ENCODE measurements at regions not wholly inside any gene's neighbourhood (a gene's known extent, or its start where the extent isn't known, plus 50 kb on each side); places are given as distances from the start of the nearest gene placed in this dataset.

DNA sequence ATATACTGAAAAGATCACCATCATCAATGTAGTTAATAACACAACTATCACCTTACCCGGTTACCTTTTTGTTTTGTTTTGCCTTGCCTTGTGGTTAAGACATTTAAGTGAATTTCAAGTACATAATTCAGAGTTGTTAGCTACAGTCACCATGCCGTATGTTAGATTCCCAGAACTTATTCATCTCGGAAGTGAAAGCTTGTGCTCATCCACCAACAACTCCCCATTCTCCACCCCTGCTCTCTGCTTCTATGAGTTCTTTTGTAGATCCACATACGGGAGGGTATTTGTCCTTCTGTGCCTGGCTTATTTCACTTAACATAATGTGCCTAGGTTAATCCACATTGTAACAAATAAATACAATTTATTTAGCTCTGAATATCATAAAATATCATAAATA lies 182.8 kb upstream of the ADARB2 start:
- DNase-seq, result no peak

DNA sequence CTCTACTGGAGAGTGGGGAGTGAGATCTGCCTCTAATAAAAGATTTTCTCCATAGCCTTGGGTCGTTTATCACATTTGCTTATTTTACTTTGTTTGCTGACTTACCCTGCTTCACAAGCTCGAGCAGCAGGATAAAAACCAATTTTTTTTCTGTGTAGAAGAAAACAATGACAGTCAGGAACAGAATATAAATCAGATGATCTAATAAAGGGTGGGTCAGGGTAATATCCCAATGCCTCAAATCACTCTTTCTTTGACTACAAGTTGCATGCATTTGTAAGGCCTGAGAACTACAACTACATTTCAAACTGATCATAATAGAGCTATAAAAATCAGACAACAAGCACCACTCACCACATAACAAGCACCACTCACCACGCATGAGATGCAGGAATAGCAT lies 174.4 kb upstream of the ADARB2 start:
- DNase-seq, result no peak

- no peak for DNase-seq
These were observed 166.7 kb upstream of the ADARB2 start for GRCh38 chr10:1903982-1904381.

- no peak for DNase-seq
These were observed 158.8 kb upstream of the ADARB2 start for GRCh38 chr10:1896153-1896552.

DNA sequence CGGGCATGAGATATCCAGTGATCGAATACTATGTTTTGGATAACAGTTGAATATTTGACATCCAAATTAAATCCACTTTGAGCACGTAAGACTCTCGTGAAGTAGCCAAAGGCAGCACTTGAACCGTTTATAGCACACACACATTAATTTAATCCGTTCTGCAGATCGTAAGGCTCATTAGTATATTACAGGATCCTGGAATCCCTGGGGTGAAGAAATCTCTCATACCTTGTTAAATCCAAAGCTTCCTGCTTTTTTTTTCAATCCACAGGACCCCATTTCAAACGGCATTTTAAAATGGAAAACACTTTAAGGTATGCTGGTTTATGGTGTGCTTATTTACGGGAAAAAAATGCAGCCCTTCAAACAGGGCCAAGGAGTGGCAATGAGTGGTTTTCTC lies 158.4 kb upstream of the ADARB2 start:
- no peak for DNase-seq

GRCh38 chr10:1894912-1895311 lies 157.6 kb upstream of the ADARB2 start:
- no peak for DNase-seq

- DNase-seq, result no peak
These were observed 156.6 kb upstream of the ADARB2 start for GRCh38 chr10:1893941-1894340.

GRCh38 chr10:1886039-1886438 lies 148.7 kb upstream of the ADARB2 start:
- no peak for DNase-seq

- DNase-seq, result no peak
These were observed 145.4 kb upstream of the ADARB2 start for GRCh38 chr10:1882728-1883127.

DNA sequence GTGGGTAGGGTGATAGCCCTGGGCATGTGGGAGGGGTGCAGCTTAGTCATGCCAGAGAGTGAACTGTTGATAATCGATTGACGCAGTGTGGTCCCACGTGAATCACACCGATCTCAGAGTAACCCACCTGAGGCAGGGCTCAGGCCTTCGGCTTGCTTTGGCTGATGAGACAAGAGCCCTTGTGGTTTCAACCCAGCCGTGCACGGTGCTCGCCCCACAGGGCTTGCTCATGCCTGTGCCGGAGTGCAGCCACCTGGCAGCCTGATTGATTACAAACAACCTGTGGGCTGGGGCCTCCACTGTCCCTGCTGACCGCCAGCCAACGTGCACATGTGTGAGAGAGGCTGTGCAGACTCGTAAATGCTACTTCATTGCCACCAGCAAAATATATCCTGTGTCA lies 144.9 kb upstream of the ADARB2 start:
- DNase-seq, result no peak

GRCh38 chr10:1881636-1882035 lies 144.3 kb upstream of the ADARB2 start:
- DNase-seq, result no peak

DNA sequence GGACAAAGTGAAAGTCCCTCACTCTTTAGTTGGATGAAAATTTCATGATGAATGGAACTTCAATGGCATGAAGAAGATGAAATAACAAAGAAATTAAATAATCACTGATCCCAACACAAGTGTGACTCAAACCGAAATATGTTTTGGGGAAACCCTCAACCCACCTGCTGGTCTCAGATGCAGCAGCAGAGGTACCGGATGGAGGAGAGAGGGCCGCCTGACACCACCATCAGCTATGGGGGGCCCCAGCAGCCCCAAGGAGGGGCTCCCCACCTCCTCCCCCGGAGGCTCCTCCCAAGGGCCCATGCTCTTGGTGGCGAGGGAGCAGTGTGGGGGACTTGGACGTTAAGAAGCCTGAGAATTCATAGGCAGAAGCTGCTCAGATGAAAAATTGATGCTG lies 137.2 kb upstream of the ADARB2 start:
- no peak for DNase-seq

- DNase-seq, result no peak
These were observed 136.5 kb upstream of the ADARB2 start for GRCh38 chr10:1873661-1874315.

DNA sequence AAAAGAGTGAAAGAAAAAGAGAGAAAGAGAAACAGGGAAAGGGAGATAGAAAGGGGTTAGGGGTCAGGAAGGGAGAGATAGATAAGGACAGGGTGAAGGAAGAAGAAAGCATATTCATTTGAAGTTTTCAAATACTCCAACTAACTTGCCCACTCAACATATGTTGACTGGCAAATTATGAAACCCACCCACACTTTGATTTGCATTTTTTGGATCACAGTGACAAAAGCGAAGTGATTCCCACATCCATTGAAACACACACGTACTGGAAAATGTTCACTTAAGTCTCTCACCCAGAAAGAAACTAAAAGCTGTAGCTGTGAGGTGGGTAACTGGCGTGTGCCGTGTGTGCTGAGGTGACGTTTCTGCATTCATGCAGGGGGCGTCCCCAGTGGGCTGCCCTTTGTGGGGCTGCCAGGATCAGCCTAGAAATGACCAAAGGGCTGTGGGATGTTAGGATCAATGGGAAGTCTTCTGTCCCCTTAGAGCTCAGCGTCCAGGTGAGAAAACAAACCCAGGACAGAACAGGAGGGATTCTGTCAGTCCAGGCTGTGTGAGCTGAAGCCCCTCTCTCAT lies 134.9 kb upstream of the ADARB2 start:
- DNase-seq, result no peak

DNA sequence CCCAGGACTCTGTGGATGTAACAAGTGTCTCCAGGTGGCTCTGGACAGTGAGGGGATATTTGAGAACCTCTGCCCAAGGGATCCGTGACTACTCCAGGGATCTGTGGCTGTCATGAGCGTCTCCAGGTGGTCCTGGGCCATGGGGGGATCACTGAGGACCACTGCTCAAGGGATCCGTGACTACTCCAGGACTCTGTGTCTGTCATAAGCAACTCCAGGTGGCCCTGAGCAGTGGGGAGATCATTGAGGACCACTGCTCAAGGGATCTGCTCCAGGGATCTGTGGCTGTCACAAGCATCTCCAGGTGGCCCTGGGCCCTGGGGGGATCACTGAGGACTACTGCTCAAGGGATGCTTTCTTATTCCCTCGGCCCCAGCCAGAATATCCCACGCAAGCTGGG lies 133.2 kb upstream of the ADARB2 start:
- no peak for DNase-seq

DNA sequence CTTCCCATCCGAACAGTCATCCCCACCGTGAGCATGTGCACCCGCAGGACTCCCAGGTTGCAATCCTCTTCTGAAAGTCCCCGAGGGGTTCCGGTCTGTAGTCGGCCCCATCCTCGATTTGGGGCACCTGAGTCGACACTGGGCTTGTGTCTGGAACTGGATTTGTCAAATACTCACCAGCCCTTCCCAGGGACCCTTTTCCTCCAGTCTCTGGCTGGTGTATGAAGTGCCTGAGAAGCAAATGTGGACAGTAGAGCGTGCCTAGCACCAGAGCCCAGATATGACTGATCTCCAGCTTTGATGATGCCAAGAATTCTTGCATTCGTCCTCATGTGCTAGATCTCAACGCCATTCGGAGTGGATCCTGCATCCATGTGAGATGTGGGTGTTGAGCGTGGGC lies 132.5 kb upstream of the ADARB2 start:
- no peak for DNase-seq

- no peak for DNase-seq
These were observed 123.0 kb upstream of the ADARB2 start for GRCh38 chr10:1860351-1860750.

DNA sequence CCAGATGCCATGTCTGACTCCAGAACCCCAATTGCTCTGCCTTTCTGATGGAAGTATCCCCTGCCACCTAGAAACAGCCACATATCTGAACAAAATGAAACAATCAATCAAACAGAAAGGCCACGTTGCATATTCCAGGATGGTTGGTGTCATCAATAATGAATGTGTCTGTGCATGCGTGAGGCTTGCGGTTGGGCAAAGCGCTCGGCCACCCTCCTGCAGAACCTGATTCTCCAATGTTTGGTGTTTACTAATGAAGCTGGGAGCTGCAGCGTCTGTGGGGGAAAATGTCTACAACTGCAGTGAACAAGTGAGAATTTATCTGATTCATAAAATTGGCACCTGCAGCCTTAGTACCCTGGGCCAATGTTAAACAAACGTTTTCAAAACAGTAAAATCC lies 121.2 kb upstream of the ADARB2 start:
- no peak for DNase-seq

- no peak for DNase-seq
These were observed 120.7 kb upstream of the ADARB2 start for GRCh38 chr10:1858048-1858447.

DNA sequence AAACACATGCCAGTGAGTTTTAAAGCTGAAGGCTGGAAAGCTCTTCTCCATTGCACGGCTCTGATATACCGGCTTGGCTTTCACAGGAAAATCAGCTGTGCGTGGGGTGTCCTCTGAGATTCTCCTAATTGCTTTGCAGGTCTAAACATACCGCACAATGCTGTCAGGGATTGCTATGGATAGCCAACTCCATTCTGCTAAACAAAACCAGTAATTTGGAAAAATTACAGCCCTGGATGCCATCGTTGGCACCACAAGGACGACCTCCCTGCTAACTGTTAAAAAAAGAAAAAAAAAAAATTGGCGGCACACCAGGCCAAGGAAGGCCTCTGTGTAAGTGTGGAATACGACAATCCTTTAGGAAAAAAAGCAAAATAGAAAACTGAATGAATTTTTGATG lies 118.6 kb upstream of the ADARB2 start:
- DNase-seq, result no peak

GRCh38 chr10:1854271-1854670 lies 116.9 kb upstream of the ADARB2 start:
- DNase-seq, result no peak

DNA sequence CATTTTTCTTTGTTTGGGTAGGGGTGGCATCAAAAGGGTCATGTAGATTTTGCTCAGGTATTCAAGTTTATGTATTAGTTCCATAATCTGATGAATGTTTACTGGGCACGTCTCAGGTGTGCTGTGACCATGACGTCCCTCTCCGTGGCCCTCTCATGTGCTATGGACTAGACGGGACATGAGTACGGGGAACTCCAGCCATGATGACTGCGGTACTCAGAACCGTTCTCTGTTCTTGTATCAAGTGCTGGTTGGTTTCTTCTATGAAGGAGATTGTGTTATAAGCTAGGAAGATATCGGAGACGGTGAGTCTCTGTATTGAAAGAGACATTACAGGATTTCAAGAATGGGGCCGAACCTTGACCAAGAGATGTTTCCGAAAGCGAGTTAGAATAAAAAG lies 116.5 kb upstream of the ADARB2 start:
- DNase-seq, result no peak

- DNase-seq, result no peak
These were observed 115.5 kb upstream of the ADARB2 start for GRCh38 chr10:1852841-1853240.

DNA sequence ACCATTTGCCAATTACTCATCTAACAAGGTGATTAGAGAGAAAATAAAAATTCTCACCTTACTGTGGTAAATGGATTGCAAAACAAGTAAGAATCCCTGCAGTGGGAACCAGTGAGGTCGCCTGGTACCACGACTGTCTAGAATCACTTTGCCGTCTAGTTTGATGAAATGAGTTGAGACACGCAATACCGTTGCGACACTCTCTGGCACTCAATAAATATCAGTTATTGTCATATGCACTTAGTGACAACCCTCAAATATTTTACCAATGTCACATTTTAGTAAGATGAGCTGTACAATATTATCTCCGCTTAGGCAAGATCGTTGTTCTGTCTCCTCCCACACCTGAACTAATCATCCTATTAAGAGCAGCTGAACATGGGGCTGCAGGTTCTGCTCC lies 114.4 kb upstream of the ADARB2 start:
- no peak for DNase-seq

GRCh38 chr10:1850971-1851527 lies 113.7 kb upstream of the ADARB2 start:
- DNase-seq, result no peak
